NCI-H748 (cell line): ENCODE measurements at regions not wholly inside any gene's neighbourhood (a gene's known extent, or its start where the extent isn't known, plus 50 kb on each side); places are given as distances from the start of the nearest gene placed in this dataset.
"Not testable (repeated sequence)": the region's sequence is repeated elsewhere in the genome, so short reads cannot be mapped to it uniquely, and the experiment has no call there.

Source experiments
- DNase-seq: peaks from one replicate; lab custom pipeline; 2025; ENCODE audit not compliant: unreplicated experiment; lab: John Stamatoyannopoulos, UW

DNA sequence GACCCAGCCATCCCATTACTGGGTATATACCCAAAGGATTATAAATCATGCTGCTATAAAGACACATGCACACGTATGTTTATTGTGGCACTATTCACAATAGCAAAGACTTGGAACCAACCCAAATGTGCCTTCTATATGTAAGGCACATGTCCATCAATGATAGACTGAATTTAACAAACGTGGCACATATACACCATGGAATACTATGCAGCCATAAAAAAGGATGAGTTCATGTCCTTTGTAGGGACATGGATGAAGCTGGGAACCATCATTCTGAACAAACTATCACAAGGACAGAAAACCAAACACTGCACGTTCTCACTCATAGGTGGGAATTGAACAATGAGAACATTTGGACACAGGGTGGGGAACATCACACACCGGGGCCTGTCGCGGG is 92.1 kb downstream of the TRIM27 start:
- not testable (repeated sequence) for DNase-seq

DNA sequence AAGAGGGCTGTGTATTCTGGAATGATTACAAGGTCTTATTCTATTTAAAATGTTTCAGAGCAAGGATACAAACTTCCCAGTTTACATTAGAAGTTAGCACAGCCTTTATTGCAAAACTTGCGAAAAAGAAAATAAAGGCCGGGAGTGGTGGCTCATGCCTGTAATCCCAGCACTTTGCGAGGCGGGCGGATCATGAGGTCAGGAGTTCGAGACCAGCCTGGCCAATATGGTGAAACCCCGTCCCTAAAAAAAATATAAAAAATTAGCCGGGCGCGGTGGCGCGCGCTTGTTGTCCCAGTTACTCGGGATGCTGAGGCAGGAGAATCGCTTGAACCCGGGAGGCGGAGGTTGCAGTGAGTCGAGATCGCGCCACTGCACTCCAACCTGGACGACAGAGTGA is 87.1 kb downstream of the TRIM27 start:
- DNase-seq, result not testable (repeated sequence)

DNA sequence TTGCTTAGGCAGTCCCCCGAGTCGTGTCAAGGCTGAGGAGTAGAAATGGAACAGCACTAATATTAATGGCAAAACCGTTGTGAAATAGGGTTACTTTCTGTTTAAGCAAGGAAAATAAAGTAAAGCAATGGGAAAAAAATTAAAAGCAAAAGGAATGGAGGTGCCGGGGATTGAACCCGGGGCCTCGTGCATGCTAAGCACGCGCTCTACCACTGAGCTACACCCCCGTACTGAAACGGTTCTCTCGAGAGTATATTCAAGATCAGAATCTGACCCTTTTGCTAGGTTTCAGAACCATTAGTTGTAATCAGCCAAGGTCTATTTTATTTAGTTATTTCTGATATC is 85.5 kb downstream of the TRIM27 start:
- DNase-seq, result peak; percentile 85

DNA sequence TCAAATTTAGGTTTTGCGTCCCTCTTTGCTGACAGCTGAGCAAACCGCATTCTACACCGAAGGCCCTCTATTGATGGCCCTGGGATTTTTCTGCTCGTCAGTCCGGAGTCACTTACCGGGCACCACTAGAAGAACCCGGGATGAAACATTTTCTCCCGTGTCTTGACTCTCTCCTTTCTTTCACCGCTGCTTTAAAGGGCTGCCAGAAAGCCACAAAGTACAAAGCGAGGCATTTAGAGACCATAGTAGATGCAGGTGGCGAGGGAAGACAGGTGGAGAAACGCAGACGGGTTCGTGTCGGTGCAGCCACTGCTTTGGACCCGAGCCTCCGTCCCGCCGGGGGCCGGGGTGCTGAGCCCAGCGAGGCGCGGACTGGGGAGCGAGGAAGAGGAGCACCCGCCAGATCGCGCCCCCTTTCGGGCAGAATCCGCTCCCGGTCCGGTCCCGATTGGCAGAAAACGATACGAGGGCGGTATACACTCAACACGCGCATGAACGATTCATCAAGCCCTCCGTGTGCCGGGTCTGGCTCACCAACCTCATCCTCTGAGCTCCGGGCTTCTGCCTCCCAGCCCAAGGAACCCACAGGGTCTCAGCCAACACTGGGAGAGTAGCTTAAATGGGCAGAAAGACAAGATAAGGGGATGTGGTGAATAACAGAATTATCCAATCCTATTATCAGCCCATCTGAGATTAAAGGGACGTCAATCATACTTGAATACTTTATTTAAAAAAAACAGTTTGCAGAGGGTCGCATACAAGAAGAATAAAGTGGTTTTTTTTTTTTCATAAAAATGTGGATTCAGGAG is 84.9 kb downstream of the TRIM27 start:
- peak; percentile 96 for DNase-seq

DNA sequence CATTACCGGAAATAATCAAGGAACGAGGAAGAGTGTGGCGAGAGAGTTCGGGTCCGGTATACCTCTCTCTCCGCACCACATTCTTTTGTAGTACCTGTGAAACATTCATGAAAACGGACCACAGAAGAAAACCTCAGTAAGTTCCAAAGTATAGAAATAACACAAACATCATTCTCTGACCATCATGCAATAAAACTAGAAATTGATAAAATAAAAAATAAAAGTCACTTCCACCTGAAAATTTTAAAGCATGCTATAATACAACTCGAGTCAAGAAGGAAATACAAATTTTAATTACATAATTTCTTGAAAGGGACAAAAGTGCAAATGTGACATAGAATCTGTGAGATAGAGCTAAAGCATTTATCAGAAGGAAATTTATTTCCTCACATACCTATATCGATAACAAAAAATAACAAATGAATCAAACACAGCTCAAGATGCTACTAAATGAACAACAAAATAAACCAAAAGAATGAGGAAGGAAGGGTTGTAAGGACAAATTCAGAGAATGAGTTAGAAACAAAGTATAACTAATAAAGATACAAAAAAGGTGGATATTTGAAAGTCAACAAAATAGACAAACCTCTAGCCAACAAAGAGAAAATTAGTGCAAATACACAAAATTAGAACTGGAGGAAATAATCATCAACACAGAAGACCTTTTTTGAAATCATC is 84.2 kb downstream of the TRIM27 start:
- peak; percentile 57 for DNase-seq

DNA sequence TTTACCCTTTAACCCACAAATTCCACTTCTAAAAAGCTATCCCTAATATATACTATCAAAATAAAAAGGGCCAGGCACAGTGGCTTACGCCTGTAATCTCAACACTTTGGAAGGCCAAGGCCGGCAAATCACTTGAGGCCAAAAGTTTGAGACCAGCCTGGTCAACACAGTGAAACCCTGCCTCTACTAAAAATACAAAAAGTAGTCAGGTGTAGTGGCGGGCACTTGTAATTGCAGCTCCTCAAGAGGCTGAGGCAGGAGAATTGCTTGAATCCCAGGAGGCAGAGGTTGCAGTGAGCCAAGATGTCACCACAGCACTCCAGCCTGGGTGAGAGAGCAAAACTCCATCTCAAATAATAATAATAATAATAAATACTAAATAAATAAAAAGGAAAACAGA is 82.5 kb downstream of the TRIM27 start:
- DNase-seq, result peak; percentile 33

DNA sequence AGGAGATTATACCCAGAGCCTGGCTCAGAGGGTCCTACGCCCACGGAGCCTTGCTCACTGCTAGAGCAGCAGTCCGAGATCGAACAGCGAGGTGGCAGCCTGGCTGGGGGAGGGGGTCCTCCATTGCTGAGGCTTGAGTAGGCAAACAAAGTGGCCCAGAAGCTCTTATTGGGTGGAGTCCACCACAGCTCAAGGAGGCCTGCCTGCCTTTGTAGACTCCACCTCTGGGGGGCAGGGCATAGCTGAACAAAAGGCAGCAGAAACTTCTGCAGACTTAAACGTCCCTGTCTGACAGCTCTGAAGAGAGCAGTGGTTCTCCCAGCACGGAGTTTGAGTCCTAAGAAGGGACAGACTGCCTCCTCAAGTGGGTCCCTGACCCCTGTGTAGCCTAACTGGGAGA is 75.0 kb downstream of the TRIM27 start:
- DNase-seq, result not testable (repeated sequence)
